HEK293T (cell line): ENCODE measurements at regions not wholly inside any gene's neighbourhood (a gene's known extent, or its start where the extent isn't known, plus 50 kb on each side); places are given as distances from the start of the nearest gene placed in this dataset.
"Not testable (repeated sequence)": the region's sequence is repeated elsewhere in the genome, so short reads cannot be mapped to it uniquely, and the experiment has no call there.

Experiments
- CTCF ChIA-PET: fragments of 350-600 bp; formaldehyde crosslinking; extraction: SDS; loops from one replicate; lab custom pipeline; 2021; ENCODE audit warnings: antibody characterized with exemption, inconsistent platforms; lab: Yijun Ruan, JAX
- POLR2A ChIA-PET: fragments of 350-600 bp; formaldehyde crosslinking; extraction: SDS; loops from one replicate; lab custom pipeline; 2020; ENCODE audit warnings: antibody characterized with exemption, inconsistent platforms; lab: Yijun Ruan, JAX
- DNase-seq: peaks from one replicate; pipeline ENCODE4 v3.0.0; 2012; ENCODE audit warnings: mixed read lengths; ENCODE audit errors: extremely low spot score
- ARNT ChIP-seq: fragments of 450-650 bp; IDR thresholded peaks from 2 replicates; pipeline ENCODE4 v1.6.1; 2017; ENCODE audit warnings: mild to moderate bottlenecking
- BHLHE40 ChIP-seq: fragments of 450-650 bp; IDR thresholded peaks from 2 replicates; pipeline ENCODE4 v1.6.1; 2016; ENCODE audit warnings: mild to moderate bottlenecking, moderate library complexity, borderline replicate concordance
- CTBP1 ChIP-seq: fragments of 450-650 bp; IDR thresholded peaks from 2 replicates; pipeline ENCODE4 v1.6.1; 2016; ENCODE audit warnings: borderline replicate concordance
- ELF4 ChIP-seq: fragments of 450-650 bp; IDR thresholded peaks from 2 replicates; pipeline ENCODE4 v1.6.1; 2017; ENCODE audit warnings: antibody characterized with exemption
- FOXA1 ChIP-seq: fragments of 450-650 bp; IDR thresholded peaks from 2 replicates; pipeline ENCODE4 v1.6.1; 2016; ENCODE audit warnings: mild to moderate bottlenecking
- FOXK2 ChIP-seq: fragments of 450-650 bp; IDR thresholded peaks from 2 replicates; pipeline ENCODE4 v1.6.1; 2016; ENCODE audit warnings: mild to moderate bottlenecking
- FOXM1 ChIP-seq: fragments of 450-650 bp; IDR thresholded peaks from 2 replicates; pipeline ENCODE4 v1.6.1; 2017; ENCODE audit warnings: mild to moderate bottlenecking, borderline replicate concordance
- HDGF ChIP-seq: fragments of 450-650 bp; IDR thresholded peaks from 2 replicates; pipeline ENCODE4 v1.6.1; 2017; ENCODE audit warnings: antibody characterized with exemption, borderline replicate concordance
- L3MBTL2 ChIP-seq: fragments of 450-650 bp; conservative IDR thresholded peaks from 2 replicates; pipeline ENCODE4 v1.6.1; 2016; ENCODE audit warnings: mild to moderate bottlenecking
- LEF1 ChIP-seq: fragments of 450-650 bp; IDR thresholded peaks from 2 replicates; pipeline ENCODE4 v1.6.1; 2017; ENCODE audit warnings: mild to moderate bottlenecking, borderline replicate concordance
- NFRKB ChIP-seq: fragments of 450-650 bp; IDR thresholded peaks from 2 replicates; pipeline ENCODE4 v1.6.1; 2016; ENCODE audit warnings: mild to moderate bottlenecking, moderate library complexity
- SP1 ChIP-seq: fragments of 450-650 bp; IDR thresholded peaks from 2 replicates; pipeline ENCODE4 v1.6.1; 2017
- SUZ12 ChIP-seq: fragments of 450-650 bp; IDR thresholded peaks from 2 replicates; pipeline ENCODE4 v1.6.1; 2016; ENCODE audit warnings: mild to moderate bottlenecking
- TARDBP ChIP-seq: fragments of 450-650 bp; IDR thresholded peaks from 2 replicates; pipeline ENCODE4 v1.6.1; 2016
- ZNF384 ChIP-seq: fragments of 450-650 bp; IDR thresholded peaks from 2 replicates; pipeline ENCODE4 v1.6.1; 2016
- TF ChIP-seq, protein P1 (sequence below): fragments of 450-650 bp; IDR thresholded peaks from 2 replicates; pipeline ENCODE4 v1.6.1; 2016

GRCh38 chr3:5710718-5711117 is 523.2 kb downstream of the EDEM1 start:
- POLR2A ChIA-PET = no interaction called here

GRCh38 chr3:5717254-5717653 is 529.7 kb downstream of the EDEM1 start:
- ChIA-PET CTCF (no interaction called here), POLR2A (no interaction called here)
- DNase-seq = no peak
- TF ChIP-seq ELF4 = no peak
- TF ChIP-seq CTBP1 = no peak
- TF ChIP-seq ARNT = no peak
- no peak for TF ChIP-seq FOXK2
- TF ChIP-seq SUZ12 = no peak
- no peak for TF ChIP-seq SP1
- TF ChIP-seq LEF1 = no peak
- no peak for TF ChIP-seq HDGF
- TF ChIP-seq NFRKB = no peak

More at GRCh38 chr3:5710718-5711117, 523.2 kb downstream of the EDEM1 start:
- no peak for TF ChIP-seq ARNT
- no peak for TF ChIP-seq FOXA1
- TF ChIP-seq BHLHE40 = no peak
- TF ChIP-seq SP1 = no peak
- no peak for TF ChIP-seq TARDBP
- no peak for TF ChIP-seq SUZ12
- TF ChIP-seq FOXK2 = no peak
- TF ChIP-seq, protein P1, sequence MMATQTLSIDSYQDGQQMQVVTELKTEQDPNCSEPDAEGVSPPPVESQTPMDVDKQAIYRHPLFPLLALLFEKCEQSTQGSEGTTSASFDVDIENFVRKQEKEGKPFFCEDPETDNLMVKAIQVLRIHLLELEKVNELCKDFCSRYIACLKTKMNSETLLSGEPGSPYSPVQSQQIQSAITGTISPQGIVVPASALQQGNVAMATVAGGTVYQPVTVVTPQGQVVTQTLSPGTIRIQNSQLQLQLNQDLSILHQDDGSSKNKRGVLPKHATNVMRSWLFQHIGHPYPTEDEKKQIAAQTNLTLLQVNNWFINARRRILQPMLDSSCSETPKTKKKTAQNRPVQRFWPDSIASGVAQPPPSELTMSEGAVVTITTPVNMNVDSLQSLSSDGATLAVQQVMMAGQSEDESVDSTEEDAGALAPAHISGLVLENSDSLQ = no peak
- TF ChIP-seq ELF4 = no peak
- no peak for TF ChIP-seq LEF1
- TF ChIP-seq HDGF = no peak
- CTCF ChIA-PET = no interaction called here
- DNase-seq = no peak

DNA sequence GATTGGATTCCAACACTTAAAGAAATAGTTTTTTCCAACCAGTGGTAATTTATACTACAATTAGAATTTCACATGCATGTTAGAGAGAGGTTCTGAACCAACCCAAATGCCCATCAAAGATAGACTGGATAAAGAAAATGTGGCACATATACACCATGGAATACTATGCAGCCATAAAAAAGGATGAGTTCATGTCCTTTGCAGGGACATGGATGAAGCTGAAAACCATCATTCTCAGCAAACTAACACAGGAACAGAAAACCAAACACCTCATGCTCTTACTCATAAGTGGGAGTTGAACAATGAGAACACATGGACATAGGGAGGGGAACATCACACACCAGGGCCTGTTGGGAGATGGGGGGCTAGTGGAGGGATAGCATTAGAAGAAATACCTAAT is 532.2 kb downstream of the EDEM1 start:
- CTCF ChIA-PET, POLR2A ChIA-PET, DNase-seq: not testable (repeated sequence)

GRCh38 chr3:5725801-5726200 is 538.3 kb downstream of the EDEM1 start:
- no peak for TF ChIP-seq HDGF
- TF ChIP-seq L3MBTL2 = no peak
- no peak for TF ChIP-seq FOXK2
- no peak for TF ChIP-seq SP1
- TF ChIP-seq ARNT = no peak
- TF ChIP-seq NFRKB = no peak
- TF ChIP-seq ELF4 = no peak
- no peak for TF ChIP-seq FOXM1
- TF ChIP-seq, protein P1 = no peak
- DNase-seq = no peak
- CTCF ChIA-PET = no interaction called here
- POLR2A ChIA-PET = no interaction called here

- DNase-seq = no peak
- no peak for TF ChIP-seq HDGF
- no peak for TF ChIP-seq NFRKB
- TF ChIP-seq SUZ12 = no peak
- TF ChIP-seq FOXK2 = no peak
- no peak for TF ChIP-seq SP1
- TF ChIP-seq LEF1 = no peak
- TF ChIP-seq TARDBP = no peak
- TF ChIP-seq, protein P1 = no peak
- no peak for TF ChIP-seq ZNF384
- no peak for TF ChIP-seq ARNT
- POLR2A ChIA-PET = no interaction called here
- CTCF ChIA-PET = no interaction called here
Observed at GRCh38 chr3:5726621-5727020, 539.1 kb downstream of the EDEM1 start.

- no peak for DNase-seq
- POLR2A ChIA-PET = no interaction called here
- CTCF ChIA-PET = no interaction called here
- TF ChIP-seq ARNT (no peak), L3MBTL2 (no peak), FOXM1 (no peak), SUZ12 (no peak)
- TF ChIP-seq, protein P1 = no peak
Observed at GRCh38 chr3:5727743-5728484, 540.4 kb downstream of the EDEM1 start.
